HUDEP-2 (cell line): ENCODE measurements at regions not wholly inside any gene's neighbourhood (a gene's known extent, or its start where the extent isn't known, plus 50 kb on each side); places are given as distances from the start of the nearest gene placed in this dataset.
"Not testable (repeated sequence)": the region's sequence is repeated elsewhere in the genome, so short reads cannot be mapped to it uniquely, and the experiment has no call there.

Experiments used
- DNase-seq, 76 experiments: peaks; one replicate each; lab custom pipeline; 2025; ENCODE audit not compliant: unreplicated experiment in 76 of 76; lab: John Stamatoyannopoulos, UW

- DNase-seq, result no peak
Observed at GRCh38 chr4:3599951-3600350, 67.7 kb upstream of the LRPAP1 start.

- DNase-seq, result no peak
Observed at GRCh38 chr4:3598695-3599227, 66.5 kb upstream of the LRPAP1 start.

GRCh38 chr4:3597896-3598505, 65.8 kb upstream of the LRPAP1 start:
- not testable (repeated sequence) for DNase-seq

- not testable (repeated sequence) for DNase-seq
Observed at GRCh38 chr4:3596957-3597733, 64.9 kb upstream of the LRPAP1 start.

- not testable (repeated sequence) for DNase-seq
Observed at GRCh38 chr4:3595627-3596291, 63.5 kb upstream of the LRPAP1 start.

- not testable (repeated sequence) for DNase-seq
Observed at GRCh38 chr4:3594751-3595150, 62.5 kb upstream of the LRPAP1 start.

DNA sequence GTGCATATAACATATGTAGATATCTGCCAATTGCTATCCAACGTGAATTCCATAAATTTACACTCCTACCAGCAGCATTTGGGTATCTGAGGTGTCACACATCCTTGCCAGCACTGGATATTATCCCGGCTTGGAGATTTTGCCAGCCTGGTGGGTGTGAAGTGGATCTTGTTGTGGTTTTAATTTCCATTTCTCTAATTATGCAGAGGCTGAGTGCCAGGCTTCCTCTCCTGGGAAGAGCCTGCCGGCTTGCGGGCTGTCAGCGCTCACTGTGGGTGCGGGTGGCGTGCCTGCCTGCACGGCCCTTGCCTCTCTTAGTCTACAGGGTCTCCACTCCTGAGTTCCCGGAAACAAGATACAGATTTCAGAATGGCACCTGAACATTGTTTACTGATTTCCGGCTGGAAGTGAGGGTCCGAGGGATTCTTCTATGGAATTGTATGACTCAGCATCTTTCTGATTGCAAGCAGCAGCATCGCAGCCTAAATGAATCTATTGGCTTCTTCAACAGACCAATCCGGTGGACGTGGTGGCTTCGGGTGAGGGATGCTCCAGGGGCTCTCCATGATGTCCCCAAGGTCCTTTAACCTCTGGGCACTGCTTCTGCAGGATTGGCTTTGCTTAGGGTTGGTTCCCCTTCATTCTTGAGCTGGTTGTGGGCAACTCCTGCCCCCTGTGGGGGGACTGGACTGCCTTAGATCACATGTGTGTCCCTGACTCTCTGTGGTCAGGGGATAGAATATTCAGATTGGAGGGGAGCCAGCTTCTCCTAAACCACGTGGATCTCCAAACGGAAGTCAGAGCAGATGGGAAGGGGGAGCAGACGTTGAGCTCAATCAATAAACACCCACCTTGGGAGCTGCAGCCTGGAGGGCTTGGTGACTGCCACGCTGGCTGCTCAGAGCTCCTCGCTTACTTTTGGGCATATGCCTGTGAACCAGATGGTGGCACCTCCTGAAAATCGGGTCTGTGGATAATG, 58.0 kb upstream of the LRPAP1 start:
- DNase-seq, result not testable (repeated sequence)

- DNase-seq, result not testable (repeated sequence)
Observed at GRCh38 chr4:3589379-3589778, 57.2 kb upstream of the LRPAP1 start.

GRCh38 chr4:3588517-3589194, 56.4 kb upstream of the LRPAP1 start:
- not testable (repeated sequence) for DNase-seq

DNA sequence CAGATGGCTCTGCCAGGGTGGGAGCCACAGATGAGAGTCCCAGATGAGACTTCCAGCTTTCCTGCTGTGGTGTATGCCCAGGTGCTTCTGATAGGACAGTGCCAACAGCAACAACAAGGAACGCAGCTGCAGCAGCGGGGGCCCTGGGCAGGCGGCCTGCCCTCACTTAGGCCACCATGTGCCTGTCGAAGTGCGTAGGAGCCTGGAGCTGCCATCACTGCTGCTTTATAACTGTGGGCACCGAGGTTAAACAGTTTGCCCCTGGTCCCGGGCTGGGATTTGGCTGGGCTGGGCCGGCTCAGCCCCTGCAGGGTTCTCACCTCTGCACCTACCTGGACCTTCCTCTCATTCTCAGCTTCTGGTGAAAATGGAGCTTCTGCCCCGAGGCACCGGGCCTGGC, 54.4 kb upstream of the LRPAP1 start:
- DNase-seq, result not testable (repeated sequence)

DNA sequence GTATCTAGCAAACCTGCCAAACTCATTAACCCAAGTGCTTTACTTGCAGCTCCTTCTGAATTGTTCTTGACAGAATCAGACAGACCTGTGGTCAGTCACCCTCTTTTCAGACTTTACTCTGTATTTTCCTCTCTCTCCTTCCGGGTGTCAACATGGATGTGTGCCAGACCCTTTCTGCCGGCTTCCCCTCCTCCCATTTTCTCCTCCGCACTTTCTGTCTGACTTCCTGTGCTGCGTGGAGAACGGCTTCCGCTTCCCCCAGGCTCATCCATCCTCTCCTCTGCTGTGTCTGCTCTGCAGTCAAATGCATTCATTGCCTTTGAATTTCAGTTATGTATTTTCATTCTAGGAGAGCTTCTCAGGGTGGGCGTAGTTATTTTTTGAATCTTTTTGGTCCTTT, 53.3 kb upstream of the LRPAP1 start:
- DNase-seq, result peak in 2 of 76 experiments; percentile 3

GRCh38 chr4:3582091-3582475, 49.9 kb upstream of the LRPAP1 start:
- no peak for DNase-seq
